ENCODE measurements at regions not wholly inside any gene's neighbourhood (a gene's known extent, or its start where the extent isn't known, plus 50 kb on each side); places are given as distances from the start of the nearest gene placed in this dataset.

- H3K79me2 ChIP-seq (ENCODE audit: control insufficient read depth, insufficient read depth, low read length): no peaks in the 10 kb centered on the region
- ATAC-seq: no peak
- CTCF ChIA-PET: interaction anchor here (0.6 to 1.6 kb wide), 5 partner anchors 17 to 650 kb away, joined by 3 to 5 read pairs (median 3); no protein-coding TSS in a partner anchor
- no peaks in the 10 kb centered on the region for H3K27me3 ChIP-seq (replicated peaks in 1 of 2; ENCODE audit: control insufficient read depth in 2 of 2, insufficient read depth in 2 of 2, low read length in 1 of 2)
- H3K9me3 ChIP-seq (replicated peaks; ENCODE audit: control insufficient read depth, insufficient read depth, low read length): no peaks in the 10 kb centered on the region
- FAIRE-seq: no peak
- in situ Hi-C loops (cut with MboI): no loop called here
- no peak overlapping the region for H3K9ac ChIP-seq (ENCODE audit: control insufficient read depth, insufficient read depth, low read length)
- BruUV-seq (replicated peaks): no TSS peak
- H3K4me3 ChIP-seq: no peak overlapping the region
- H3K36me3 ChIP-seq (ENCODE audit: control insufficient read depth in 2 of 2, insufficient read depth in 2 of 2, low read length in 1 of 2): no peaks in the 10 kb centered on the region
- DNase-seq (ENCODE audit: low read depth, low spot score): no peak
- no peak overlapping the region for H3K4me2 ChIP-seq (ENCODE audit: control insufficient read depth, insufficient read depth)
- H3K4me1 ChIP-seq (ENCODE audit: control insufficient read depth, insufficient read depth, low read length): no peaks in the 10 kb centered on the region
- H2AFZ ChIP-seq (ENCODE audit: control insufficient read depth, low read depth, low read length): no peak overlapping the region
- intact Hi-C loops (cut with micrococcal nuclease; ENCODE audit: unreplicated experiment): no loop called here
- RAD21 ChIA-PET (ENCODE audit: unreplicated experiment): interaction anchor here (0.9 kb wide), 1 partner anchor 650 kb away, joined by 3 read pairs; no protein-coding TSS in a partner anchor
- TF ChIP-seq TCF12 (IDR thresholded peaks at IDR 0.05; ENCODE audit: low read depth, low read length) (no peak), ZNF622 (IDR thresholded peaks at IDR 0.05) (no peak), NFIC (IDR thresholded peaks at IDR 0.05; ENCODE audit: low read depth, low read length) (no peak), SMAD5 (IDR thresholded peaks at IDR 0.05; ENCODE audit: low read depth) (no peak), IRF4 (IDR thresholded peaks at IDR 0.05; ENCODE audit: low read depth, low read length) (no peak), NFYB (IDR thresholded peaks at IDR 0.05; ENCODE audit: insufficient read depth, low read depth, low read length) (no peak), CEBPZ (IDR thresholded peaks at IDR 0.05; ENCODE audit: low read depth, low read length) (no peak), ZNF217 (IDR thresholded peaks at IDR 0.05) (no peak), ETV6 (conservative IDR thresholded peaks at IDR 0.05 in 1 of 2, IDR thresholded peaks at IDR 0.05 in 1 of 2; ENCODE audit: borderline replicate concordance in 1 of 2, low read depth in 1 of 2) (no peak), HDGF (IDR thresholded peaks at IDR 0.05) (no peak), E2F4 (IDR thresholded peaks at IDR 0.05; ENCODE audit: low read depth, low read length) (no peak)
- POLR2A ChIA-PET: no interaction called here
- no peak overlapping the region for H3K27ac ChIP-seq (ENCODE audit: control insufficient read depth, insufficient read depth)
- SMC1A ChIA-PET (ENCODE audit: uncharacterized antibody, unreplicated experiment): interaction anchor here (0.5 to 1.0 kb wide), 2 partner anchors 14 to 280 kb away, joined by 3 read pairs; no protein-coding TSS in a partner anchor
- WGBS (ENCODE audit: insufficient coverage, insufficient replicate concordance, low lambda C conversion rate, missing lambda C conversion rate): 23% methylated on average over 4 of the region's 4 CpGs
- H4K20me1 ChIP-seq (ENCODE audit: control insufficient read depth, insufficient read depth): no peaks in the 10 kb centered on the region
Measured at GRCh38 chr12:13905794-13906193, 75.6 kb downstream of the GRIN2B start.

Measured in GM12878 (cell line).